ENCODE measurements at regions not wholly inside any gene's neighbourhood (a gene's known extent, or its start where the extent isn't known, plus 50 kb on each side); places are given as distances from the start of the nearest gene placed in this dataset.
A peak's percentile ranks its signal among the peaks of the same experiment; 100 is the strongest.

- Histone ChIP-seq H3K4me3 (no peak overlapping the region), H3K27me3 (no peaks in the 10 kb centered on the region), H3K9me3 (no peaks in the 10 kb centered on the region), H3K4me1 (peaks cover 0 to 22% (median 10%) of the 10 kb centered on the region in 4 donors), H3K36me3 (no peaks in the 10 kb centered on the region), H3K27ac (no peak overlapping the region)
- DNase-seq = no peak
- intact Hi-C loops (cut with DNase I; ENCODE audit: low total_unique reads) = no loop called here
- TF ChIP-seq, protein P1, sequence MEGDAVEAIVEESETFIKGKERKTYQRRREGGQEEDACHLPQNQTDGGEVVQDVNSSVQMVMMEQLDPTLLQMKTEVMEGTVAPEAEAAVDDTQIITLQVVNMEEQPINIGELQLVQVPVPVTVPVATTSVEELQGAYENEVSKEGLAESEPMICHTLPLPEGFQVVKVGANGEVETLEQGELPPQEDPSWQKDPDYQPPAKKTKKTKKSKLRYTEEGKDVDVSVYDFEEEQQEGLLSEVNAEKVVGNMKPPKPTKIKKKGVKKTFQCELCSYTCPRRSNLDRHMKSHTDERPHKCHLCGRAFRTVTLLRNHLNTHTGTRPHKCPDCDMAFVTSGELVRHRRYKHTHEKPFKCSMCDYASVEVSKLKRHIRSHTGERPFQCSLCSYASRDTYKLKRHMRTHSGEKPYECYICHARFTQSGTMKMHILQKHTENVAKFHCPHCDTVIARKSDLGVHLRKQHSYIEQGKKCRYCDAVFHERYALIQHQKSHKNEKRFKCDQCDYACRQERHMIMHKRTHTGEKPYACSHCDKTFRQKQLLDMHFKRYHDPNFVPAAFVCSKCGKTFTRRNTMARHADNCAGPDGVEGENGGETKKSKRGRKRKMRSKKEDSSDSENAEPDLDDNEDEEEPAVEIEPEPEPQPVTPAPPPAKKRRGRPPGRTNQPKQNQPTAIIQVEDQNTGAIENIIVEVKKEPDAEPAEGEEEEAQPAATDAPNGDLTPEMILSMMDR (IDR thresholded peaks at IDR 0.05) = no peak
These were observed 153.5 kb downstream of the PCDH18 start for GRCh38 chr4:137378821-137379220.

GRCh38 chr4:137378393-137378792 is 153.9 kb downstream of the PCDH18 start:
- no peak for DNase-seq
- Histone ChIP-seq H3K9me3 (no peaks in the 10 kb centered on the region), H3K27ac (no peak overlapping the region), H3K36me3 (no peaks in the 10 kb centered on the region), H3K4me3 (no peak overlapping the region), H3K4me1 (peaks cover 0 to 27% (median 13%) of the 10 kb centered on the region in 4 donors), H3K27me3 (no peaks in the 10 kb centered on the region)
- TF ChIP-seq, protein P1 (IDR thresholded peaks at IDR 0.05) = no peak
- intact Hi-C loops (cut with DNase I; ENCODE audit: low total_unique reads) = no loop called here

DNA sequence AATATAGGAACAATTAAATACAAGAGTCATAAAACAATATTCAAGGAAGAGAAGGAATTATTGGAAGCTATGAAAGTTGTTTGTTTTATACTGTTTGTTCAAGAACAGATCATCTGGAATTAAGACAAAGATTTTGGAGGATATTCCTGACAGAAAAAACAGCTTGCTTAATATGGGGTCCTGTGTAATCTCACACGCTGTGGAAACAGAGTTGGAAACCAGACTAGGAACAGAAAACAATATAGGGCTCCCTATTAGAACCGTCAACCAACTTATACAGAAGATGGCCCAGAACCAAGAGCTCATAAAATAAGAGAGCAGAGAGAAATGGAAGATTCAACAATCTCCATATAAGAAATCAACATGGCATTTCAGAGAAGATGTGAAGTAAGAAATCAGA is 156.0 kb downstream of the PCDH18 start:
- no peaks in the 10 kb centered on the region for H3K27me3 ChIP-seq
- intact Hi-C loops (cut with DNase I; ENCODE audit: low total_unique reads) = no loop called here
- TF ChIP-seq, protein P1 (IDR thresholded peaks at IDR 0.05) = no peak
- H3K36me3 ChIP-seq = no peaks in the 10 kb centered on the region
- H3K9me3 ChIP-seq = no peaks in the 10 kb centered on the region
- DNase-seq = no peak
- peak overlapping the region in 1 of 2 donors; percentile 56 for H3K27ac ChIP-seq
- H3K4me1 ChIP-seq = peaks cover 0 to 37% (median 15%) of the 10 kb centered on the region in 4 donors
- no peak overlapping the region for H3K4me3 ChIP-seq

- intact Hi-C loops (cut with DNase I; ENCODE audit: low total_unique reads) = no loop called here
- no peak for DNase-seq
- Histone ChIP-seq H3K4me1 (peaks cover 0 to 42% (median 16%) of the 10 kb centered on the region in 4 donors), H3K9me3 (no peaks in the 10 kb centered on the region), H3K36me3 (no peaks in the 10 kb centered on the region), H3K4me3 (no peak overlapping the region), H3K27ac (peak overlapping the region; percentile 56 to 61), H3K27me3 (no peaks in the 10 kb centered on the region)
- TF ChIP-seq, protein P1 (IDR thresholded peaks at IDR 0.05) = no peak
These were observed 157.0 kb downstream of the PCDH18 start for GRCh38 chr4:137375111-137375850.

DNA sequence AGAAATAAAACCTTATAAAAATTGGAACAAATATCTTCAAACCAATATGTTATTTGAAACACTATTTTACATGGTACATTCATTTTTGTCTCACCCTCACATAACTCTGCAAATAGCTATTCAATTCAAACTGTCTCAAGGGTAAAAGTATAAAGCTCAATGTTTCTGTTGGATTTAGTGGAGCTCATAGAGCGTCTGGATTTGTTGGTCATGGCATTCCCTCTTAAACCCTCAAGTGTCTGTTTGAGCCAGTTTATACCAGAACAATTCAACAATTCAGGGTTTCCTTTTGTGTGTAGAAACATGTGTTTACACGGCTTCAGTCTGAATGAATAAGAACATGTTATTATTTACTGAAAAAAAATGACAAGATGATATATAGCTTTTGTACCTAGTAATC is 161.6 kb downstream of the PCDH18 start:
- no peak for DNase-seq
- intact Hi-C loops (cut with DNase I; ENCODE audit: low total_unique reads) = no loop called here
- TF ChIP-seq, protein P1 (IDR thresholded peaks at IDR 0.05) = no peak

More for the DNA sequence above, 161.6 kb downstream of the PCDH18 start:
- H3K27ac ChIP-seq = peak overlapping the region in 1 of 2 donors; percentile 53
- H3K36me3 ChIP-seq = no peaks in the 10 kb centered on the region
- peaks cover 0 to 45% (median 18%) of the 10 kb centered on the region in 4 donors for H3K4me1 ChIP-seq
- H3K4me3 ChIP-seq = no peak overlapping the region
- no peaks in the 10 kb centered on the region for H3K9me3 ChIP-seq
- H3K27me3 ChIP-seq = no peaks in the 10 kb centered on the region

Data from tibial artery (tissue), 4 donors.